ENCODE measurements at regions not wholly inside any gene's neighbourhood (a gene's known extent, or its start where the extent isn't known, plus 50 kb on each side); places are given as distances from the start of the nearest gene placed in this dataset.
"Not testable (repeated sequence)": the region's sequence is repeated elsewhere in the genome, so short reads cannot be mapped to it uniquely, and the experiment has no call there.

DNA sequence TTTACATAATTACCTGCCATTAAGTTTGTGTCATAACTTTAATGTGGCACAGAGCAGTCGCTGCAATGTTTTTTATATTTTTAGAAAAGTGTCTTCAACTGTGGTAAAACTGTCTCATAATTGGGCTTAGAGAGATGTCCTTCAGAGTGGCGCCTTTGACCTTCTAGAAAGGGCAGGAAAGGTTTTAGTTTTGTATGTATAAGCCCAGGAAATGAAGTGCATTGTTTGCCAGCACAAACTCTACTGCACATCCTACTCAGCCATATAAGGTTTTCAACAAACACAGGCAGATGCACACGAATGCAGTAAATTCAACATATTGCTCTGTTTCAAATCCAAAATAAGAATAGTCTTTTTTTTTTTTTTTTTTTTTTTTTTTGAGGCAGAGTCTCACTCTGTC, 201.4 kb downstream of the ALDH8A1 start:
- DNase-seq (ENCODE audit: low read depth in 2 of 2) = no peak
- no peak overlapping the region for H3K4me2 ChIP-seq (ENCODE audit: extremely low read depth, insufficient read depth, low read length)
- H3K4me3 ChIP-seq (replicated peaks in 1 of 4; ENCODE audit: control extremely low read depth in 1 of 4, insufficient read depth in 1 of 4, low read depth in 3 of 4, low read length in 4 of 4) = no peak overlapping the region
- no peak overlapping the region for H2AFZ ChIP-seq (ENCODE audit: low read length)
- no peak overlapping the region for H3K27ac ChIP-seq (ENCODE audit: insufficient read depth, low read length)
- no peak for TF ChIP-seq CTCF (conservative IDR thresholded peaks at IDR 0.05 in 1 of 2, IDR thresholded peaks at IDR 0.05 in 1 of 2; ENCODE audit: low read depth in 1 of 2, low read length in 2 of 2)
- no peak for TF ChIP-seq EZH2 (IDR thresholded peaks at IDR 0.05; ENCODE audit: low read length, missing control alignments)
- H3K9me3 ChIP-seq (ENCODE audit: control insufficient read depth, insufficient read depth, low read depth, low read length) = no peaks in the 10 kb centered on the region
- H3K79me2 ChIP-seq (ENCODE audit: control insufficient read depth, insufficient read depth, low read length) = no peaks in the 10 kb centered on the region
- no peaks in the 10 kb centered on the region for H3K4me1 ChIP-seq (ENCODE audit: control insufficient read depth, extremely low read depth, insufficient read depth, low read length)
- H4K20me1 ChIP-seq (ENCODE audit: control insufficient read depth, extremely low read depth, insufficient read depth, low read length) = no peaks in the 10 kb centered on the region
- H3K9ac ChIP-seq (ENCODE audit: insufficient read depth, low read length) = no peak overlapping the region
- H3K27me3 ChIP-seq (ENCODE audit: control insufficient read depth, insufficient read depth, low read length) = no peaks in the 10 kb centered on the region
- H3K36me3 ChIP-seq (ENCODE audit: control insufficient read depth, insufficient read depth, low read length) = no peaks in the 10 kb centered on the region

DNA sequence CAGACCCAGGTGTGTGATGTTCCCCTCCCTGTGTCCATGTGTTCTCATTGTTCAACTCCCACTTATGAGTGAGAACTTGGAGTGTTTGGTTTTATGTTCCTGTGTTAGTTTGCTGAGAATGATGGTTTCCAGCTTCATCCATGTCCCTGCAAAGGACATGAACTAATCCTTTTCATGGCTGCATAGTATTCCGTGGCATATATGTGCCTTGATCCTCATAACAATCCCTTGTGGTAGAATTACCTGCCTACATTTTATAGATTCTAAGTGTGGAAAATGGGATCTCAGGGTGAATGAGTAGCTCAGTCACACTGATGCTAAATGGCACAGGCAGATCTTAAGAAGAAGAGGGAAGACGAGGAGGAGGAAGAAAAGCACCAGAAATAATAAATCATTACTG, 202.7 kb downstream of the ALDH8A1 start:
- H2AFZ ChIP-seq (ENCODE audit: low read length); H3K4me2 ChIP-seq (ENCODE audit: extremely low read depth, insufficient read depth, low read length); H3K36me3 ChIP-seq (ENCODE audit: control insufficient read depth, insufficient read depth, low read length); H3K4me3 ChIP-seq (replicated peaks in 1 of 4; ENCODE audit: control extremely low read depth in 1 of 4, insufficient read depth in 1 of 4, low read depth in 3 of 4, low read length in 4 of 4); H4K20me1 ChIP-seq (ENCODE audit: control insufficient read depth, extremely low read depth, insufficient read depth, low read length); H3K27me3 ChIP-seq (ENCODE audit: control insufficient read depth, insufficient read depth, low read length); H3K4me1 ChIP-seq (ENCODE audit: control insufficient read depth, extremely low read depth, insufficient read depth, low read length); H3K9me3 ChIP-seq (ENCODE audit: control insufficient read depth, insufficient read depth, low read depth, low read length); DNase-seq (ENCODE audit: low read depth in 2 of 2); H3K27ac ChIP-seq (ENCODE audit: insufficient read depth, low read length); H3K79me2 ChIP-seq (ENCODE audit: control insufficient read depth, insufficient read depth, low read length); H3K9ac ChIP-seq (ENCODE audit: insufficient read depth, low read length): not testable (repeated sequence)

DNA sequence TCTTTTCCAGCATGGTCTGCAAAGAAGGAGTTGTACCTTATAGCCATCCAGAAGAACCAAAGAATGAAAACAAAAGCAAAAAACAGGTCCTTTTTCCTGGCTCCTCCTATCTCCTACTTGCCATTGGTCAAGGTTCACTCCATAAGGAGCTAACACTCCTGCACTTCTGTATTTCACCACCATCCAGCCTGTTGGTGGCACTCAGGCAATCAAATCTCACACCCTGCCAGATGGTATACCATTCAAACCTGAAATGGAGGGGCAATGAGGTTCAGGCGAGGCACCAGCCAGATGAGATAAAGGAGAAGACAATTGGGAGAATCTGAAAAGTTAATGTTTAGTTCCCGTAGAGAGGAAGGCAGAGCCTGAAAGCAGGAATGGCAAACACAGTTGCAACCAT, 203.8 kb downstream of the ALDH8A1 start:
- Histone ChIP-seq H3K4me1 (ENCODE audit: control insufficient read depth, extremely low read depth, insufficient read depth, low read length) (no peaks in the 10 kb centered on the region), H3K9ac (ENCODE audit: insufficient read depth, low read length) (no peak overlapping the region), H3K36me3 (ENCODE audit: control insufficient read depth, insufficient read depth, low read length) (no peaks in the 10 kb centered on the region), H3K9me3 (ENCODE audit: control insufficient read depth, insufficient read depth, low read depth, low read length) (no peaks in the 10 kb centered on the region), H3K27me3 (ENCODE audit: control insufficient read depth, insufficient read depth, low read length) (no peaks in the 10 kb centered on the region), H3K4me3 (replicated peaks in 1 of 4; ENCODE audit: control extremely low read depth in 1 of 4, insufficient read depth in 1 of 4, low read depth in 3 of 4, low read length in 4 of 4) (no peak overlapping the region), H4K20me1 (ENCODE audit: control insufficient read depth, extremely low read depth, insufficient read depth, low read length) (no peaks in the 10 kb centered on the region), H3K79me2 (ENCODE audit: control insufficient read depth, insufficient read depth, low read length) (no peaks in the 10 kb centered on the region), H3K4me2 (ENCODE audit: extremely low read depth, insufficient read depth, low read length) (no peak overlapping the region), H3K27ac (ENCODE audit: insufficient read depth, low read length) (no peak overlapping the region), H2AFZ (ENCODE audit: low read length) (no peak overlapping the region)
- DNase-seq (ENCODE audit: low read depth in 2 of 2) = no peak
- no peak for TF ChIP-seq CTCF (conservative IDR thresholded peaks at IDR 0.05 in 1 of 2, IDR thresholded peaks at IDR 0.05 in 1 of 2; ENCODE audit: low read depth in 1 of 2, low read length in 2 of 2)

DNA sequence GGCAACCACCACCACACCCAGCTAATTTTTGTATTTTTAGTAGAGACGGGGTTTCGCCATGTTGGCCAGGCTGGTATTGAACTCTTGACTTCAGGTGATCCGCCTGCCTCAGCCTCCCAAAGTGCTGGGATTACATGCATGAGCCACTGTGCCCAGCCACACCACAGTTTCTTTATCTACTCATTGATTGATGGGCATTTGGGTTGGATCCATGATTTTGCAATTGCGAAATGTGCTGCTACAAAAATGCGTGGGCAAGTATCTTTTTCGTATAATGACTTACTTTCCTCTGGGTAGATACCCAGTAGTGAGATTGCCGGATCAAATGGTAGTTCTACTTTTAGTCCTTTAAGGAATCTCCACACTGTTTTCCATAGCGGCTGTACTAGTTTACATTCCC, 204.7 kb downstream of the ALDH8A1 start:
- not testable (repeated sequence) for H2AFZ ChIP-seq (ENCODE audit: low read length); H3K27ac ChIP-seq (ENCODE audit: insufficient read depth, low read length); H3K4me2 ChIP-seq (ENCODE audit: extremely low read depth, insufficient read depth, low read length); H3K36me3 ChIP-seq (ENCODE audit: control insufficient read depth, insufficient read depth, low read length); H3K4me3 ChIP-seq (replicated peaks in 1 of 4; ENCODE audit: control extremely low read depth in 1 of 4, insufficient read depth in 1 of 4, low read depth in 3 of 4, low read length in 4 of 4); H3K9me3 ChIP-seq (ENCODE audit: control insufficient read depth, insufficient read depth, low read depth, low read length); H4K20me1 ChIP-seq (ENCODE audit: control insufficient read depth, extremely low read depth, insufficient read depth, low read length); H3K9ac ChIP-seq (ENCODE audit: insufficient read depth, low read length); H3K27me3 ChIP-seq (ENCODE audit: control insufficient read depth, insufficient read depth, low read length); DNase-seq (ENCODE audit: low read depth in 2 of 2); H3K79me2 ChIP-seq (ENCODE audit: control insufficient read depth, insufficient read depth, low read length); H3K4me1 ChIP-seq (ENCODE audit: control insufficient read depth, extremely low read depth, insufficient read depth, low read length)
